ENCODE measurements at regions not wholly inside any gene's neighbourhood (a gene's known extent, or its start where the extent isn't known, plus 50 kb on each side); places are given as distances from the start of the nearest gene placed in this dataset.

- H3K4me3 Mint-ChIP-seq (ENCODE audit: unreplicated experiment), result no peak overlapping the region
- H3K4me1 Mint-ChIP-seq (ENCODE audit: low read depth), result no peaks in the 10 kb centered on the region
- TF ChIP-seq CTCF (IDR thresholded peaks at IDR 0.05), result no peak
- no peak for DNase-seq (ENCODE audit: low spot score)
- no peaks in the 10 kb centered on the region for H3K9me3 Mint-ChIP-seq (ENCODE audit: low read depth)
- no peaks in the 10 kb centered on the region for H3K27me3 Mint-ChIP-seq (ENCODE audit: low read depth)
- H3K27ac Mint-ChIP-seq (ENCODE audit: unreplicated experiment), result no peak overlapping the region
- no peaks in the 10 kb centered on the region for H3K36me3 Mint-ChIP-seq (ENCODE audit: low read depth)
Measured at GRCh38 chr5:21125238-21125983, 1137.4 kb upstream of the CDH18 start.

DNA sequence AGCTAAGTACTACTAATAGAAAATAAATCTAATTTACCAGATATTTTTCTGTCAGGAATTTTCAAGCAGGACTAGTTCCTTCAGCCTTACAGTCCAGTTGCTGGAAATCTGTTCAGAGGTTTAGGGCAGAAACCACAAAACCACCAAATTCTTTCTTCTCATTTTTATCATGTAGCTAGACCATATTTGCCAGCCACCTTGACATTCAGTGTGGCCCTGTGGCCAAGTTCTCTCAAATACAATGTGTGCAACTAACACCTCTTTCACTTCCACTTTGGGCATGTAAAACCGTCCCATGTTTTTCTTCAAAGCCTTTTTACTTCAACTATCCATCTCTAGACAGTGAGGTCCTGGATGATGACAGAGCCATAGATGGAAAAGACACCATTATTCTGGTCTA, 1133.2 kb upstream of the CDH18 start:
- no peak overlapping the region for H3K27ac Mint-ChIP-seq (ENCODE audit: unreplicated experiment)
- no peak for DNase-seq (ENCODE audit: low spot score)
- no peaks in the 10 kb centered on the region for H3K4me1 Mint-ChIP-seq (ENCODE audit: low read depth)
- no peaks in the 10 kb centered on the region for H3K9me3 Mint-ChIP-seq (ENCODE audit: low read depth)
- peaks cover 7% of the 10 kb centered on the region for H3K27me3 Mint-ChIP-seq (ENCODE audit: low read depth)
- H3K4me3 Mint-ChIP-seq (ENCODE audit: unreplicated experiment), result no peak overlapping the region
- no peaks in the 10 kb centered on the region for H3K36me3 Mint-ChIP-seq (ENCODE audit: low read depth)
- TF ChIP-seq CTCF (IDR thresholded peaks at IDR 0.05), result no peak

DNA sequence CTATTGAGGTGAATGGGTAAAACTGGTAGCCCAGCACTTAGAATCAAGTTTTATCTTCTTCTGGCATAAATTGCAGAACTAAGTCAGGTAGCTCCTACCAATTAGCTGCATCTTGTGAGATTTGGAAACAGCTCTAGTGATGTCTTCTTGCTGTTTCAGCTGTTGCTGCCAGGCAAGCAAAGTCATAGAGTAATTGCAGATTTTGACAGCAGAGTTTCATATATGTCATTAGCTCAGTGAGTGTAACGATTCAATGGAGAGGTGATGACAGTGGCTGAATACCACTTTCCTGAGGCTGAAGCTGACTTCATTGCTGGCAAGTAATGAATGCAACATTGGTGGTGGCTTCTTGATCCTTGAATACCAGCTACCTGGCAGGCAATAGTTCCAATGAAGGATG, 1109.7 kb upstream of the CDH18 start:
- no peaks in the 10 kb centered on the region for H3K36me3 Mint-ChIP-seq (ENCODE audit: low read depth)
- H3K4me1 Mint-ChIP-seq (ENCODE audit: low read depth), result no peaks in the 10 kb centered on the region
- H3K27ac Mint-ChIP-seq (ENCODE audit: unreplicated experiment), result no peak overlapping the region
- H3K27me3 Mint-ChIP-seq (ENCODE audit: low read depth), result peaks cover 20% of the 10 kb centered on the region
- no peak for TF ChIP-seq CTCF (IDR thresholded peaks at IDR 0.05)
- no peak overlapping the region for H3K4me3 Mint-ChIP-seq (ENCODE audit: unreplicated experiment)
- H3K9me3 Mint-ChIP-seq (ENCODE audit: low read depth), result no peaks in the 10 kb centered on the region
- DNase-seq (ENCODE audit: low spot score), result no peak

DNA sequence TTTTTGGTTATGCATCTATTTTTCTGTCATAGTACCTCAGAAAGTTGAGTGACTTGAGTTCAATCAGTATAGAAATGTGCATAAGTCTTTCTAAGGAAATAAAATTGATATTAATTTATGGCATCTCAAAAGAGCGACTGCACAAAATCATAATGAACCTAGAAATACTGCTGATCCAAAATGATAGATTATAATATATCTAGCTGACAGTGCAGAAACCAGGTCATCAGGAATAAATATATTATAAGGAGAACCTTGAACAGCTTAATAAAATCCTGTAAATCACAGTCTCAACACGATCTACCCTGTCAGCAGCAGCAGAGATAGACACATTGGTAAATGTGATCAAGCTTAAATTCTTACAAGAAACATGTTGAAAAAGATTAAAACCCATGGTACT, 1106.6 kb upstream of the CDH18 start:
- Mint-ChIP-seq H3K9me3 (ENCODE audit: low read depth) (no peaks in the 10 kb centered on the region), H3K27ac (ENCODE audit: unreplicated experiment) (no peak overlapping the region), H3K36me3 (ENCODE audit: low read depth) (no peaks in the 10 kb centered on the region), H3K4me1 (ENCODE audit: low read depth) (no peaks in the 10 kb centered on the region), H3K4me3 (ENCODE audit: unreplicated experiment) (no peak overlapping the region), H3K27me3 (ENCODE audit: low read depth) (peaks cover 15% of the 10 kb centered on the region)
- no peak for DNase-seq (ENCODE audit: low spot score)
- TF ChIP-seq CTCF (IDR thresholded peaks at IDR 0.05), result no peak

- no peak overlapping the region for H3K4me3 Mint-ChIP-seq (ENCODE audit: unreplicated experiment)
Measured at GRCh38 chr5:21087766-21088165, 1099.8 kb upstream of the CDH18 start.

More at GRCh38 chr5:21087766-21088165, 1099.8 kb upstream of the CDH18 start:
- H3K27ac Mint-ChIP-seq (ENCODE audit: unreplicated experiment), result no peak overlapping the region
- peaks cover 4% of the 10 kb centered on the region for H3K27me3 Mint-ChIP-seq (ENCODE audit: low read depth)
- TF ChIP-seq CTCF (IDR thresholded peaks at IDR 0.05), result no peak
- DNase-seq (ENCODE audit: low spot score), result no peak
- H3K4me1 Mint-ChIP-seq (ENCODE audit: low read depth), result no peaks in the 10 kb centered on the region
- no peaks in the 10 kb centered on the region for H3K36me3 Mint-ChIP-seq (ENCODE audit: low read depth)
- peaks cover 8% of the 10 kb centered on the region for H3K9me3 Mint-ChIP-seq (ENCODE audit: low read depth)

Measured in chondrocyte (in vitro differentiated cells).